SK-N-SH (cell line): ENCODE measurements at regions not wholly inside any gene's neighbourhood (a gene's known extent, or its start where the extent isn't known, plus 50 kb on each side); places are given as distances from the start of the nearest gene placed in this dataset.

ENCODE experiments used
- CTCF ChIA-PET: fragments of 300-600, 350-600 bp; formaldehyde crosslinking; extraction: SDS; loops from one replicate; lab custom pipeline; 2021; lab: Yijun Ruan, JAX
- POLR2A ChIA-PET: fragments of 350-600 bp; sonication (Branson Sonifier 250); formaldehyde crosslinking; extraction: SDS; loops from one replicate; lab custom pipeline; 2020; ENCODE audit warnings: antibody characterized with exemption, inconsistent platforms; lab: Yijun Ruan, JAX
- DNase-seq: peaks from one replicate; pipeline ENCODE4 v3.0.0; 2012
- H2AFZ ChIP-seq: fragments of 200-600 bp; sonication (generic); 2 replicates; pipeline ENCODE4 v1.8.1; 2016; ENCODE audit warnings: antibody characterized with exemption, mild to moderate bottlenecking, low read depth
- H3F3A ChIP-seq: fragments of 200-600 bp; sonication (generic); replicated peaks from 2 replicates; pipeline ENCODE3; 2016; ENCODE audit warnings: antibody characterized with exemption, mild to moderate bottlenecking; ENCODE audit not compliant: insufficient read depth
- H3K27ac ChIP-seq, 2 experiments: fragments of 200-500 bp in 1 of 2; fragments of 200-600 bp in 1 of 2; sonication (Bioruptor generic) in 1 of 2; sonication (generic), shearing (Covaris generic) in 1 of 2; 2 replicates each; pipeline versions ENCODE4 v1.5.1 to v1.6.1; 2014 to 2016; ENCODE audit warnings: low read depth in 2 of 2, inconsistent platforms in 1 of 2, low read length in 1 of 2, mild to moderate bottlenecking in 1 of 2, mixed read lengths in 1 of 2
- H3K27me3 ChIP-seq: fragments of 200-600 bp; sonication (generic), shearing (Covaris generic); 2 replicates; pipeline ENCODE4 v1.6.1; 2016; ENCODE audit warnings: mixed run types; ENCODE audit not compliant: insufficient read depth
- H3K36me3 ChIP-seq, 2 experiments: fragments of 200-500 bp in 1 of 2; fragments of 200-600 bp in 1 of 2; sonication (Bioruptor generic) in 1 of 2; sonication (generic) in 1 of 2; replicated peaks in 1 of 2; 2 replicates each; pipeline versions ENCODE3 to v1.5.1; 2014 to 2016; ENCODE audit warnings: low read length in 1 of 2, mild to moderate bottlenecking in 1 of 2; ENCODE audit not compliant: insufficient read depth in 2 of 2, control insufficient read depth in 1 of 2
- H3K4me1 ChIP-seq, 2 experiments: fragments of 200-500 bp in 1 of 2; fragments of 200-600 bp in 1 of 2; sonication (Bioruptor generic) in 1 of 2; sonication (generic), shearing (Covaris generic) in 1 of 2; 2 replicates each; pipeline versions ENCODE4 v1.5.1 to v1.6.1; 2014 to 2016; ENCODE audit warnings: low read depth in 1 of 2, low read length in 1 of 2, mixed run types in 1 of 2; ENCODE audit not compliant: insufficient read depth in 2 of 2, control insufficient read depth in 1 of 2
- H3K4me2 ChIP-seq: fragments of 200-600 bp; sonication (generic), shearing (Covaris generic); 2 replicates; pipeline ENCODE4 v1.6.1; 2017; ENCODE audit warnings: mixed run types
- H3K4me3 ChIP-seq, 2 experiments: fragments of 200-500 bp in 1 of 2; fragments of 200-600 bp in 1 of 2; sonication (Bioruptor generic) in 1 of 2; sonication (generic), shearing (Covaris generic) in 1 of 2; 2 replicates each; pipeline versions ENCODE4 v1.5.1 to v1.8.1; 2014 to 2016; ENCODE audit warnings: low read depth in 2 of 2, inconsistent platforms in 1 of 2, low read length in 1 of 2, mild to moderate bottlenecking in 1 of 2, mixed read lengths in 1 of 2, moderate library complexity in 1 of 2
- H3K79me2 ChIP-seq: fragments of 200-600 bp; sonication (generic); 2 replicates; pipeline ENCODE4 v1.8.1; 2017; ENCODE audit warnings: mild to moderate bottlenecking; ENCODE audit not compliant: insufficient read depth
- H3K9ac ChIP-seq: fragments of 200-600 bp; sonication (generic); 2 replicates; pipeline ENCODE4 v1.6.1; 2017; ENCODE audit warnings: mixed run types
- H3K9me2 ChIP-seq: fragments of 200-600 bp; sonication (generic); 2 replicates; pipeline ENCODE4 v1.6.1; 2017; ENCODE audit warnings: mixed run types
- H3K9me3 ChIP-seq: fragments of 200-600 bp; sonication (generic); 2 replicates; pipeline ENCODE4 v1.6.1; 2017; ENCODE audit warnings: mixed run types, mild to moderate bottlenecking, moderate library complexity
- H4K20me1 ChIP-seq: fragments of 200-600 bp; sonication (generic); 2 replicates; pipeline ENCODE4 v1.6.1; 2017; ENCODE audit warnings: mild to moderate bottlenecking, mixed run types; ENCODE audit not compliant: insufficient read depth
- CHD2 ChIP-seq: fragments of 150-350 bp; IDR thresholded peaks from 2 replicates; pipeline ENCODE4 v1.6.1; 2018; ENCODE audit warnings: low read length; ENCODE audit not compliant: partially characterized antibody
- ELF1 ChIP-seq: IDR thresholded peaks from 2 replicates; pipeline ENCODE4 v1.4.0; 2012
- FOXM1 ChIP-seq: IDR thresholded peaks from 2 replicates; pipeline ENCODE4 v1.4.0; 2012; ENCODE audit warnings: low read depth, mild to moderate bottlenecking
- JUND ChIP-seq: IDR thresholded peaks from 2 replicates; pipeline ENCODE4 v1.4.0; 2012
- MEF2A ChIP-seq: IDR thresholded peaks from 2 replicates; pipeline ENCODE4 v1.4.0; 2012; ENCODE audit warnings: low read depth, borderline replicate concordance
- NFIC ChIP-seq: IDR thresholded peaks from 2 replicates; pipeline ENCODE4 v1.4.0; 2012; ENCODE audit warnings: borderline replicate concordance
- NRF1 ChIP-seq: IDR thresholded peaks from 2 replicates; pipeline ENCODE4 v1.6.1; 2012; ENCODE audit warnings: low read depth, mild to moderate bottlenecking, low read length
- POLR2AphosphoS5 ChIP-seq: IDR thresholded peaks from 2 replicates; pipeline ENCODE4 v1.6.1; 2012; ENCODE audit warnings: low read depth, low read length
- RAD21 ChIP-seq: IDR thresholded peaks from 2 replicates; pipeline ENCODE4 v1.6.1; 2012; ENCODE audit warnings: mild to moderate bottlenecking, low read length
- RFX5 ChIP-seq: IDR thresholded peaks from 2 replicates; pipeline ENCODE4 v1.6.1; 2012; ENCODE audit warnings: mild to moderate bottlenecking, improper control_type of control experiment, low read length
- SIN3A ChIP-seq: IDR thresholded peaks from 2 replicates; pipeline ENCODE4 v1.6.1; 2012; ENCODE audit warnings: low read depth, mild to moderate bottlenecking, low read length, moderate library complexity, borderline replicate concordance
- SMC3 ChIP-seq: IDR thresholded peaks from 2 replicates; pipeline ENCODE4 v1.6.1; 2012; ENCODE audit warnings: low read depth, low read length, improper control_type of control experiment
- TAF1 ChIP-seq: IDR thresholded peaks from 2 replicates; pipeline ENCODE4 v1.6.1; 2012; ENCODE audit warnings: low read depth, mild to moderate bottlenecking, low read length, moderate library complexity, borderline replicate concordance
- TCF12 ChIP-seq: IDR thresholded peaks from 2 replicates; pipeline ENCODE4 v1.4.0; 2012
- TEAD4 ChIP-seq: IDR thresholded peaks from 2 replicates; pipeline ENCODE4 v1.4.0; 2012; ENCODE audit warnings: mild to moderate bottlenecking, borderline replicate concordance; ENCODE audit not compliant: insufficient read depth
- USF1 ChIP-seq: IDR thresholded peaks from 2 replicates; pipeline ENCODE4 v1.4.0; 2012; ENCODE audit warnings: low read depth, borderline replicate concordance
- USF2 ChIP-seq: fragments of 150-350 bp; IDR thresholded peaks from 2 replicates; pipeline ENCODE4 v1.6.1; 2017; ENCODE audit warnings: antibody characterized with exemption, low read length, low read depth, borderline replicate concordance
- YY1 ChIP-seq: IDR thresholded peaks from 2 replicates; pipeline ENCODE4 v1.4.0; 2012; ENCODE audit warnings: low read depth, mild to moderate bottlenecking
- ZBTB33 ChIP-seq: IDR thresholded peaks from 2 replicates; pipeline ENCODE4 v1.4.0; 2012; ENCODE audit warnings: low read depth, borderline replicate concordance
- WGBS: methylation state at CpG from one replicate; pipeline ENCODE4 v1.1.6; 2017; ENCODE audit warnings: low lambda C conversion rate; 5-methylcytosine and 5-hydroxymethylcytosine counted together
- TF ChIP-seq, protein P1 (sequence below): IDR thresholded peaks from 2 replicates; pipeline ENCODE4 v1.6.1; 2012; ENCODE audit warnings: mild to moderate bottlenecking, low read depth, low read length, moderate library complexity

- TF ChIP-seq, protein P1, sequence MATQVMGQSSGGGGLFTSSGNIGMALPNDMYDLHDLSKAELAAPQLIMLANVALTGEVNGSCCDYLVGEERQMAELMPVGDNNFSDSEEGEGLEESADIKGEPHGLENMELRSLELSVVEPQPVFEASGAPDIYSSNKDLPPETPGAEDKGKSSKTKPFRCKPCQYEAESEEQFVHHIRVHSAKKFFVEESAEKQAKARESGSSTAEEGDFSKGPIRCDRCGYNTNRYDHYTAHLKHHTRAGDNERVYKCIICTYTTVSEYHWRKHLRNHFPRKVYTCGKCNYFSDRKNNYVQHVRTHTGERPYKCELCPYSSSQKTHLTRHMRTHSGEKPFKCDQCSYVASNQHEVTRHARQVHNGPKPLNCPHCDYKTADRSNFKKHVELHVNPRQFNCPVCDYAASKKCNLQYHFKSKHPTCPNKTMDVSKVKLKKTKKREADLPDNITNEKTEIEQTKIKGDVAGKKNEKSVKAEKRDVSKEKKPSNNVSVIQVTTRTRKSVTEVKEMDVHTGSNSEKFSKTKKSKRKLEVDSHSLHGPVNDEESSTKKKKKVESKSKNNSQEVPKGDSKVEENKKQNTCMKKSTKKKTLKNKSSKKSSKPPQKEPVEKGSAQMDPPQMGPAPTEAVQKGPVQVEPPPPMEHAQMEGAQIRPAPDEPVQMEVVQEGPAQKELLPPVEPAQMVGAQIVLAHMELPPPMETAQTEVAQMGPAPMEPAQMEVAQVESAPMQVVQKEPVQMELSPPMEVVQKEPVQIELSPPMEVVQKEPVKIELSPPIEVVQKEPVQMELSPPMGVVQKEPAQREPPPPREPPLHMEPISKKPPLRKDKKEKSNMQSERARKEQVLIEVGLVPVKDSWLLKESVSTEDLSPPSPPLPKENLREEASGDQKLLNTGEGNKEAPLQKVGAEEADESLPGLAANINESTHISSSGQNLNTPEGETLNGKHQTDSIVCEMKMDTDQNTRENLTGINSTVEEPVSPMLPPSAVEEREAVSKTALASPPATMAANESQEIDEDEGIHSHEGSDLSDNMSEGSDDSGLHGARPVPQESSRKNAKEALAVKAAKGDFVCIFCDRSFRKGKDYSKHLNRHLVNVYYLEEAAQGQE, result no peak
- TF ChIP-seq TEAD4 (no peak), POLR2AphosphoS5 (no peak), JUND (no peak), RAD21 (no peak), ELF1 (no peak)
Measured at GRCh38 chr2:19609266-19609665, 250.8 kb upstream of the OSR1 start (continued).

DNA sequence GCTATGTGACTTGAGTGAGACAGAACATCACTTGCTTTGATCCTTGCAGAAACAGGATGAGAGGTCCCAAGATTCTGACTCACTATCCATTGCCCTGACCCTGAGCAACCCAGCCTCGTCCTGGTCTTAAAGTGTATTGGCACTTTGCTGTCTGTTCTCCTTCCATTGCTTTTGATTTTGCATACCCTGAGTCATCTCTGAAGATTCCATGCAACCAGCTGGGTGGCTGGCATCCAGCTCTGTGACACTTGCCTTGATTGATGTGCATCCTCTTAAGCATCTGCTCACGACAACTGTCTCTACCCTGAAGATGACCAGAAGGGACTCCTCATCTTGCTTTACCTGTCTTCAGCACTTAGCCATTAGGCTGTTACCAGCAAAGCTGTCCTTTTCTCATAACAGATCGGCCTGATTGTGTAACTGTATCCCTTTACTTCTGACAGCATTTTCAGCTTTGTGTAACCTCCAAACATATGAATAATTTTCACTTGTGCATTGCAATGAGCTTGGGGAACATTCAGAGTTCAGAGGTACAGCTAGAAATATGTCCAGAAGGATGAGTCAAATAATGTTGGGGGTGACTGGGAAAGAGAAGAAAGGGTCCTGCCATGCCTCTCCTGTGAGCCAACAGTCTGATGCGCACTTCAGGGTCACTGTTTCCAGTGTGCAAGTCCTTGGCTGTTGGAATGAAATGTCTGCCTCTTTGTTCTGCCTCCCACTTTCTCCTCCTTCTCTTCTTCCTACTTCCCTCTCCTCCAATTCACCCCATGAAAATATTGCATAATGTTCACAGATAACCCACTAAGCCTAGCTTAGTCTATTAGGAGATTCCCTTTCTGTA, 249.7 kb upstream of the OSR1 start:
- no peaks in the 10 kb centered on the region for H3K79me2 ChIP-seq
- no peak overlapping the region for H3K9ac ChIP-seq
- ChIA-PET CTCF (no interaction called here), POLR2A (no interaction called here)
- H3K27me3 ChIP-seq, result no peaks in the 10 kb centered on the region; the same call in 1 of the 2 replicates
- no peaks in the 10 kb centered on the region for H3K36me3 ChIP-seq
- H2AFZ ChIP-seq, result no peak overlapping the region
- H3K27ac ChIP-seq, result no peak overlapping the region
- WGBS, result 9% methylated on average over 4 of the region's 4 CpGs
- no peaks in the 10 kb centered on the region for H4K20me1 ChIP-seq
- 0 out of 4 replicates have a peak, but pooled peaks cover 0 to 3% of the 10 kb centered on the region in 2 experiments for H3K4me1 ChIP-seq
- H3K4me2 ChIP-seq, result peak overlapping the region; percentile 14
- no peak for DNase-seq
- H3F3A ChIP-seq, result no peaks in the 10 kb centered on the region
- no peaks in the 10 kb centered on the region for H3K9me2 ChIP-seq
- no peaks in the 10 kb centered on the region for H3K9me3 ChIP-seq
- H3K4me3 ChIP-seq, result no peak overlapping the region
- no peak for TF ChIP-seq ELF1
- TF ChIP-seq RFX5, result no peak
- TF ChIP-seq MEF2A, result no peak
- no peak for TF ChIP-seq SIN3A
- TF ChIP-seq ZBTB33, result 0 out of 2 replicates have a peak, but pooled peaks have one; percentile 7
- peak; percentile 91 for TF ChIP-seq TCF12
- TF ChIP-seq USF2, result no peak
- TF ChIP-seq, protein P1, result no peak
- TF ChIP-seq YY1, result no peak
- no peak for TF ChIP-seq NRF1
- TF ChIP-seq POLR2AphosphoS5, result peak; percentile 32; the same call in 1 of the 2 replicates
- TF ChIP-seq JUND, result peak; percentile 76
- TF ChIP-seq NFIC, result peak; percentile 90
- no peak for TF ChIP-seq TAF1
- TF ChIP-seq USF1, result no peak
- no peak for TF ChIP-seq CHD2
- TF ChIP-seq SMC3, result no peak
- no peak for TF ChIP-seq FOXM1
